ENCODE measurements at regions not wholly inside any gene's neighbourhood (a gene's known extent, or its start where the extent isn't known, plus 50 kb on each side); places are given as distances from the start of the nearest gene placed in this dataset.

- Mint-ChIP-seq H3K27ac (no peak overlapping the region), H3K4me3 (no peak overlapping the region), H3K36me3 (ENCODE audit: low read depth) (no peaks in the 10 kb centered on the region), H3K9me3 (no peaks in the 10 kb centered on the region), H3K27me3 (peaks cover 18% of the 10 kb centered on the region), H3K4me1 (no peaks in the 10 kb centered on the region)
- ATAC-seq (replicated peaks): no peak
Observed at GRCh38 chr2:223701761-223702160, 99.6 kb upstream of the SCG2 start.

- Mint-ChIP-seq H3K9me3 (no peaks in the 10 kb centered on the region), H3K27ac (no peak overlapping the region), H3K4me1 (no peaks in the 10 kb centered on the region), H3K4me3 (no peak overlapping the region), H3K27me3 (peaks cover 24% of the 10 kb centered on the region), H3K36me3 (ENCODE audit: low read depth) (no peaks in the 10 kb centered on the region)
- no peak for ATAC-seq (replicated peaks)
Observed at GRCh38 chr2:223700221-223700620, 98.1 kb upstream of the SCG2 start.

- Mint-ChIP-seq H3K27ac (peak overlapping the region; percentile 34), H3K27me3 (peaks cover 18% of the 10 kb centered on the region), H3K4me1 (no peaks in the 10 kb centered on the region), H3K9me3 (no peaks in the 10 kb centered on the region), H3K36me3 (ENCODE audit: low read depth) (no peaks in the 10 kb centered on the region), H3K4me3 (no peak overlapping the region)
- no peak for ATAC-seq (replicated peaks)
Observed at GRCh38 chr2:223697892-223698645, 95.9 kb upstream of the SCG2 start.

GRCh38 chr2:223697316-223697891, 95.2 kb upstream of the SCG2 start:
- H3K4me3 Mint-ChIP-seq: no peak overlapping the region
- H3K4me1 Mint-ChIP-seq: no peaks in the 10 kb centered on the region
- no peaks in the 10 kb centered on the region for H3K9me3 Mint-ChIP-seq
- no peak overlapping the region for H3K27ac Mint-ChIP-seq
- peaks cover 14% of the 10 kb centered on the region for H3K27me3 Mint-ChIP-seq
- no peak for ATAC-seq (replicated peaks)
- H3K36me3 Mint-ChIP-seq (ENCODE audit: low read depth): no peaks in the 10 kb centered on the region

GRCh38 chr2:223696719-223697118, 94.6 kb upstream of the SCG2 start:
- peak; percentile 55 for ATAC-seq (replicated peaks)
- Mint-ChIP-seq H3K4me3 (no peak overlapping the region), H3K4me1 (no peaks in the 10 kb centered on the region), H3K27ac (no peak overlapping the region), H3K36me3 (ENCODE audit: low read depth) (no peaks in the 10 kb centered on the region), H3K27me3 (peaks cover 18% of the 10 kb centered on the region), H3K9me3 (no peaks in the 10 kb centered on the region)

GRCh38 chr2:223692191-223692947, 90.2 kb upstream of the SCG2 start:
- H3K27me3 Mint-ChIP-seq: peaks cover 20% of the 10 kb centered on the region
- H3K27ac Mint-ChIP-seq: no peak overlapping the region
- H3K9me3 Mint-ChIP-seq: no peaks in the 10 kb centered on the region
- no peak overlapping the region for H3K4me3 Mint-ChIP-seq
- no peaks in the 10 kb centered on the region for H3K4me1 Mint-ChIP-seq
- no peak for ATAC-seq (replicated peaks)
- H3K36me3 Mint-ChIP-seq (ENCODE audit: low read depth): no peaks in the 10 kb centered on the region

- Mint-ChIP-seq H3K9me3 (no peaks in the 10 kb centered on the region), H3K4me1 (no peaks in the 10 kb centered on the region), H3K27me3 (peaks cover 11% of the 10 kb centered on the region), H3K4me3 (no peak overlapping the region), H3K36me3 (ENCODE audit: low read depth) (no peaks in the 10 kb centered on the region), H3K27ac (no peak overlapping the region)
- no peak for ATAC-seq (replicated peaks)
Observed at GRCh38 chr2:223688094-223688835, 86.1 kb upstream of the SCG2 start.

GRCh38 chr2:223681125-223681524, 79.0 kb upstream of the SCG2 start:
- Mint-ChIP-seq H3K4me1 (no peaks in the 10 kb centered on the region), H3K4me3 (no peak overlapping the region), H3K27ac (no peak overlapping the region), H3K36me3 (ENCODE audit: low read depth) (no peaks in the 10 kb centered on the region), H3K27me3 (no peaks in the 10 kb centered on the region), H3K9me3 (no peaks in the 10 kb centered on the region)
- ATAC-seq (replicated peaks): no peak

GRCh38 chr2:223674998-223675609, 72.9 kb upstream of the SCG2 start:
- H3K27me3 Mint-ChIP-seq: peaks cover 13% of the 10 kb centered on the region
- H3K4me3 Mint-ChIP-seq: no peak overlapping the region
- no peaks in the 10 kb centered on the region for H3K4me1 Mint-ChIP-seq
- ATAC-seq (replicated peaks): no peak
- H3K27ac Mint-ChIP-seq: no peak overlapping the region
- no peaks in the 10 kb centered on the region for H3K9me3 Mint-ChIP-seq
- no peaks in the 10 kb centered on the region for H3K36me3 Mint-ChIP-seq (ENCODE audit: low read depth)

GRCh38 chr2:223669453-223670225, 67.5 kb upstream of the SCG2 start:
- H3K4me3 Mint-ChIP-seq: no peak overlapping the region

GRCh38 chr2:223668302-223668998, 66.3 kb upstream of the SCG2 start:
- H3K27me3 Mint-ChIP-seq: peaks cover 18% of the 10 kb centered on the region
- H3K27ac Mint-ChIP-seq: no peak overlapping the region
- H3K4me3 Mint-ChIP-seq: no peak overlapping the region

More at GRCh38 chr2:223669453-223670225, 67.5 kb upstream of the SCG2 start:
- no peaks in the 10 kb centered on the region for H3K4me1 Mint-ChIP-seq
- peaks cover 3% of the 10 kb centered on the region for H3K9me3 Mint-ChIP-seq
- ATAC-seq (replicated peaks): no peak
- no peak overlapping the region for H3K27ac Mint-ChIP-seq
- H3K27me3 Mint-ChIP-seq: peaks cover 18% of the 10 kb centered on the region
- H3K36me3 Mint-ChIP-seq (ENCODE audit: low read depth): no peaks in the 10 kb centered on the region

GRCh38 chr2:223654384-223654915, 52.3 kb upstream of the SCG2 start:
- no peak for ATAC-seq (replicated peaks)
- H3K4me3 Mint-ChIP-seq: no peak overlapping the region

More at GRCh38 chr2:223668302-223668998, 66.3 kb upstream of the SCG2 start:
- Mint-ChIP-seq H3K36me3 (ENCODE audit: low read depth) (no peaks in the 10 kb centered on the region), H3K9me3 (peaks cover 3% of the 10 kb centered on the region), H3K4me1 (no peaks in the 10 kb centered on the region)
- no peak for ATAC-seq (replicated peaks)

GRCh38 chr2:223652902-223653301, 50.7 kb upstream of the SCG2 start:
- Mint-ChIP-seq H3K9me3 (peaks cover 3% of the 10 kb centered on the region), H3K36me3 (ENCODE audit: low read depth) (no peaks in the 10 kb centered on the region), H3K4me3 (no peak overlapping the region), H3K27me3 (peaks cover 19% of the 10 kb centered on the region), H3K27ac (no peak overlapping the region), H3K4me1 (no peaks in the 10 kb centered on the region)
- no peak for ATAC-seq (replicated peaks)

More at GRCh38 chr2:223654384-223654915, 52.3 kb upstream of the SCG2 start:
- H3K36me3 Mint-ChIP-seq (ENCODE audit: low read depth): no peaks in the 10 kb centered on the region
- peaks cover 27% of the 10 kb centered on the region for H3K27me3 Mint-ChIP-seq
- no peaks in the 10 kb centered on the region for H3K4me1 Mint-ChIP-seq
- no peak overlapping the region for H3K27ac Mint-ChIP-seq
- peaks cover 3% of the 10 kb centered on the region for H3K9me3 Mint-ChIP-seq

All from activated T-helper 17 cell treated with anti-CD3 and anti-CD28 coated beads, Interleukin-2, amount 50 U/mL, for 72 hours (primary cell).